ENCODE measurements at regions not wholly inside any gene's neighbourhood (a gene's known extent, or its start where the extent isn't known, plus 50 kb on each side); places are given as distances from the start of the nearest gene placed in this dataset.

DNA sequence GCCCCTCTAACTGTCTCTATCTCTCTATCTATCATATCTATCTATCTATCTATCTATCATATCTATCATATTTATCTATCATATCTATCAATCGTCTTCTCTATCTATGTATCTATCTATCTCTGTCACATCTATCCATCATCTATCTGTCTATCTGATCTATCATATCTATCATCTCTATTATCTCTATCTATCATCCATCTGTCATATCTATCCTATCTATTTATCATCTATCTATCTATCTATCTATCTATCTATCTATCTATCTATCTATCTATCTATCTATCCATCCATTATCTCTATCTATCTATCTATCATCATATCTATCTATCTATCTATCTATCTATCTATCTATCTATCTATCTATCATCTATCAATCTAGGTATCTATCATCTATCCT is 638.0 kb downstream of the DHX35 start:
- no peaks in the 10 kb centered on the region for H3K36me3 ChIP-seq (ENCODE audit: control insufficient read depth in 2 of 2, extremely low read depth in 1 of 2, insufficient read depth in 2 of 2, low read length in 2 of 2)
- ChIA-PET POLR2A (no interaction called here), CTCF (no interaction called here)
- intact Hi-C loops (cut with micrococcal nuclease) (no loop called here), dilution Hi-C loops (cut with MboI; ENCODE audit: extremely low pct_ligation_motif_present, low sequenced_read_pairs) (no loop called here)
- H3K9me3 ChIP-seq (replicated peaks; ENCODE audit: control insufficient read depth, insufficient read depth, low read length), result no peaks in the 10 kb centered on the region
- no TSS peak for BruUV-seq (replicated peaks)
- no peaks in the 10 kb centered on the region for H3K79me2 ChIP-seq (ENCODE audit: control insufficient read depth, insufficient read depth, low read length)
- no peak for FAIRE-seq
- no peak overlapping the region for H2AFZ ChIP-seq (ENCODE audit: low read depth, low read length)
- H3K9me1 ChIP-seq (replicated peaks; ENCODE audit: control insufficient read depth, extremely low read depth, insufficient read depth, low read length), result no peaks in the 10 kb centered on the region
- no peaks in the 10 kb centered on the region for H3K4me1 ChIP-seq (ENCODE audit: control insufficient read depth, extremely low read depth, insufficient read depth, low read length)
- H3K4me3 ChIP-seq (replicated peaks in 1 of 3; ENCODE audit: insufficient read depth in 1 of 3, low read depth in 1 of 3, low read length in 3 of 3), result no peak overlapping the region
- H4K20me1 ChIP-seq (replicated peaks; ENCODE audit: control insufficient read depth, extremely low read depth, insufficient read depth, low read length), result no peaks in the 10 kb centered on the region
- no peak for TF ChIP-seq FOS (IDR thresholded peaks at IDR 0.05; ENCODE audit: borderline replicate concordance, insufficient read depth, low read length)
- TF ChIP-seq MYC (IDR thresholded peaks at IDR 0.05; ENCODE audit: low read depth, low read length), result no peak
- H3K27ac ChIP-seq (ENCODE audit: insufficient read depth, low read depth, low read length), result no peak overlapping the region
- H3K4me2 ChIP-seq (ENCODE audit: insufficient read depth, low read length), result no peak overlapping the region
- H3K27me3 ChIP-seq (ENCODE audit: control insufficient read depth in 2 of 2, insufficient read depth in 2 of 2, low read length in 2 of 2), result peaks cover 3 to 7% of the 10 kb centered on the region in 2 experiments
- no peak overlapping the region for H3K9ac ChIP-seq (replicated peaks; ENCODE audit: extremely low read depth, insufficient read depth, low read length)
- DNase-seq (ENCODE audit: low read depth, low spot score), result no peak

DNA sequence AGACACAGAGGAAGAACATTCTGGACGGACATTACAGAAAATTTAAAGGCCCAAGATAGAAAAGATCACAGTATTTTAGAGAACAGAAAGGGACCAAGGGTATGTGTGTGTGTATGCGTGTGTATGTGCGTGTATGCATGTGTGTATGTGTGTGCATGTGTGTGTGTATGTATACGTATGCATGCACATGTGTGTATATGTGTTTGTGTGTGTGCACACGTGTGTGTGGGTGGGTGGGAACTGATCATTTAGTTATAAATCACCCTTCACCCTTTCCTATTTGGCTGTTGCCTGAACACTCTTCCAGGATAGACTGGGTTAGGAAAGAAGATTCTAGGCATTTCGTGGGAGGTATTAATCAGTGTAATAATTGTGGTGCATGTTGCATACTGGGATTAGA is 634.4 kb downstream of the DHX35 start:
- Histone ChIP-seq H3K27ac (ENCODE audit: insufficient read depth, low read depth, low read length) (no peak overlapping the region), H3K4me3 (replicated peaks in 1 of 3; ENCODE audit: insufficient read depth in 1 of 3, low read depth in 1 of 3, low read length in 3 of 3) (no peak overlapping the region), H3K4me1 (ENCODE audit: control insufficient read depth, extremely low read depth, insufficient read depth, low read length) (no peaks in the 10 kb centered on the region), H3K9me1 (replicated peaks; ENCODE audit: control insufficient read depth, extremely low read depth, insufficient read depth, low read length) (no peaks in the 10 kb centered on the region), H3K27me3 (ENCODE audit: control insufficient read depth in 2 of 2, insufficient read depth in 2 of 2, low read length in 2 of 2) (peaks cover 3 to 10% of the 10 kb centered on the region in 2 experiments), H3K79me2 (ENCODE audit: control insufficient read depth, insufficient read depth, low read length) (no peaks in the 10 kb centered on the region), H3K9me3 (replicated peaks; ENCODE audit: control insufficient read depth, insufficient read depth, low read length) (no peaks in the 10 kb centered on the region), H3K36me3 (ENCODE audit: control insufficient read depth in 2 of 2, extremely low read depth in 1 of 2, insufficient read depth in 2 of 2, low read length in 2 of 2) (no peaks in the 10 kb centered on the region), H4K20me1 (replicated peaks; ENCODE audit: control insufficient read depth, extremely low read depth, insufficient read depth, low read length) (no peaks in the 10 kb centered on the region), H3K4me2 (ENCODE audit: insufficient read depth, low read length) (no peak overlapping the region), H3K9ac (replicated peaks; ENCODE audit: extremely low read depth, insufficient read depth, low read length) (no peak overlapping the region), H2AFZ (ENCODE audit: low read depth, low read length) (no peak overlapping the region)
- POLR2A ChIA-PET, result no interaction called here
- DNase-seq (ENCODE audit: low read depth, low spot score) (no peak), FAIRE-seq (no peak)
- CTCF ChIA-PET, result no interaction called here
- TF ChIP-seq POLR2A (IDR thresholded peaks at IDR 0.05; ENCODE audit: low read depth, low read length) (no peak), FOS (IDR thresholded peaks at IDR 0.05; ENCODE audit: borderline replicate concordance, insufficient read depth, low read length) (no peak), MYC (IDR thresholded peaks at IDR 0.05; ENCODE audit: low read depth, low read length) (no peak), EZH2 (IDR thresholded peaks at IDR 0.05; ENCODE audit: borderline replicate concordance, low read depth, low read length, severe bottlenecking) (no peak)
- TF ChIP-seq, protein P1, sequence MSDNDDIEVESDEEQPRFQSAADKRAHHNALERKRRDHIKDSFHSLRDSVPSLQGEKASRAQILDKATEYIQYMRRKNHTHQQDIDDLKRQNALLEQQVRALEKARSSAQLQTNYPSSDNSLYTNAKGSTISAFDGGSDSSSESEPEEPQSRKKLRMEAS (IDR thresholded peaks at IDR 0.05; ENCODE audit: insufficient read depth, insufficient read length), result no peak
- intact Hi-C loops (cut with micrococcal nuclease), result no loop called here
- dilution Hi-C loops (cut with MboI; ENCODE audit: extremely low pct_ligation_motif_present, low sequenced_read_pairs), result no loop called here
- BruUV-seq (replicated peaks), result no TSS peak
